ENCODE measurements at regions not wholly inside any gene's neighbourhood (a gene's known extent, or its start where the extent isn't known, plus 50 kb on each side); places are given as distances from the start of the nearest gene placed in this dataset.

- Mint-ChIP-seq H3K4me3 (ENCODE audit: unreplicated experiment) (no peak overlapping the region), H3K36me3 (ENCODE audit: low read depth) (no peaks in the 10 kb centered on the region), H3K27ac (ENCODE audit: unreplicated experiment) (no peak overlapping the region), H3K27me3 (ENCODE audit: low read depth) (no peaks in the 10 kb centered on the region), H3K4me1 (ENCODE audit: low read depth) (no peaks in the 10 kb centered on the region), H3K9me3 (ENCODE audit: low read depth) (peaks cover 9% of the 10 kb centered on the region)
- no peak for TF ChIP-seq CTCF (IDR thresholded peaks at IDR 0.05)
- DNase-seq (ENCODE audit: low spot score), result no peak
Observed at GRCh38 chr20:60810561-60810960, 441.5 kb upstream of the CDH4 start.

DNA sequence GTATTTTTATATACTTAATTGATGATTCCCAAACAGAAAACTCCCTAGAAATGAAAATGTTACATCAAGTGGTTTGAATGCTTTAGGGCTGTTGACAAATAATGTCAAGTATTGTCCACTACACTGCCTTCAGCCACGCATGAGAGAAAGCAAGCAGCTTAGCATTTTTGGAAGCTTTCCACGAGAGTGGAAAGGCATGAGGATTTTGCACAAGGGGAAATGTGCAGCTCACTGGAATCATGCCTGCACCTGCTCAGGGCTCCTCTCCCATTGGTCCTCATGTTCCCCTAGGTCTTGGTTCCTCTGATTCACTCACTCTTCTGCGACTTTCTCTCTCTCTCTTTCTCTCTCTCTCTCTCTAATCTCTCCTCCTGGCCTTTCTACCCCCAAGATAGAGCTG is 439.5 kb upstream of the CDH4 start:
- DNase-seq (ENCODE audit: low spot score), result no peak
- H3K27ac Mint-ChIP-seq (ENCODE audit: unreplicated experiment), result no peak overlapping the region
- H3K9me3 Mint-ChIP-seq (ENCODE audit: low read depth), result peaks cover 11% of the 10 kb centered on the region

GRCh38 chr20:60813066-60813465 is 439.0 kb upstream of the CDH4 start:
- Mint-ChIP-seq H3K4me3 (ENCODE audit: unreplicated experiment) (no peak overlapping the region), H3K4me1 (ENCODE audit: low read depth) (no peaks in the 10 kb centered on the region), H3K27ac (ENCODE audit: unreplicated experiment) (no peak overlapping the region), H3K9me3 (ENCODE audit: low read depth) (peaks cover 11% of the 10 kb centered on the region), H3K36me3 (ENCODE audit: low read depth) (no peaks in the 10 kb centered on the region), H3K27me3 (ENCODE audit: low read depth) (no peaks in the 10 kb centered on the region)
- no peak for TF ChIP-seq CTCF (IDR thresholded peaks at IDR 0.05)
- DNase-seq (ENCODE audit: low spot score), result no peak

More for the DNA sequence above, 439.5 kb upstream of the CDH4 start:
- TF ChIP-seq CTCF (IDR thresholded peaks at IDR 0.05), result no peak
- H3K4me3 Mint-ChIP-seq (ENCODE audit: unreplicated experiment), result no peak overlapping the region
- no peaks in the 10 kb centered on the region for H3K4me1 Mint-ChIP-seq (ENCODE audit: low read depth)
- no peaks in the 10 kb centered on the region for H3K36me3 Mint-ChIP-seq (ENCODE audit: low read depth)
- H3K27me3 Mint-ChIP-seq (ENCODE audit: low read depth), result no peaks in the 10 kb centered on the region

DNA sequence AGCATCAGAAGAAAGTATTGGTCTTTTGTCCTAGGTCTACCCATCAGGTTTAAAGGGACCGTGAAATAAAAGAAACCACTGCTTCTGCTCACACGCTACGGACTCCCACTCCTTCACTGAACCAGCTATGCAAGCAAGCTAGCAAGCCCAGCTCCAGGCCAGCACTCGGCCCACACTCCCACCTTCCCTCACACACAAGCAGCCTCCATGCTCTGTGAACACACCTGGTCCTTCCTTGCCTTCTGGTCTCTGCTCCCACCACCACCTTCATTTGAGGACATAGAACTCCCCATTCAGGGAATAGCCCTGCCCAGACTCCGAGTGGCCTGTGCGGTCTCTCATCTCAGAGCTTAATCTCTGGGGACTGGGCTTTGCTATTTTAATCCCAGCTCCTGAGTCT is 436.4 kb upstream of the CDH4 start:
- DNase-seq (ENCODE audit: low spot score), result no peak
- peaks cover 11% of the 10 kb centered on the region for H3K9me3 Mint-ChIP-seq (ENCODE audit: low read depth)
- no peaks in the 10 kb centered on the region for H3K4me1 Mint-ChIP-seq (ENCODE audit: low read depth)

GRCh38 chr20:60816901-60817300 is 435.2 kb upstream of the CDH4 start:
- Mint-ChIP-seq H3K4me1 (ENCODE audit: low read depth) (no peaks in the 10 kb centered on the region), H3K27ac (ENCODE audit: unreplicated experiment) (no peak overlapping the region), H3K9me3 (ENCODE audit: low read depth) (peaks cover 2% of the 10 kb centered on the region), H3K27me3 (ENCODE audit: low read depth) (peaks cover 3% of the 10 kb centered on the region), H3K36me3 (ENCODE audit: low read depth) (no peaks in the 10 kb centered on the region), H3K4me3 (ENCODE audit: unreplicated experiment) (no peak overlapping the region)
- no peak for DNase-seq (ENCODE audit: low spot score)
- TF ChIP-seq CTCF (IDR thresholded peaks at IDR 0.05), result no peak

More for the DNA sequence above, 436.4 kb upstream of the CDH4 start:
- Mint-ChIP-seq H3K27me3 (ENCODE audit: low read depth) (peaks cover 2% of the 10 kb centered on the region), H3K36me3 (ENCODE audit: low read depth) (no peaks in the 10 kb centered on the region), H3K4me3 (ENCODE audit: unreplicated experiment) (no peak overlapping the region), H3K27ac (ENCODE audit: unreplicated experiment) (no peak overlapping the region)
- TF ChIP-seq CTCF (IDR thresholded peaks at IDR 0.05), result no peak
